Common myeloid progenitor, CD34-positive (primary cell): ENCODE measurements at regions not wholly inside any gene's neighbourhood (a gene's known extent, or its start where the extent isn't known, plus 50 kb on each side); places are given as distances from the start of the nearest gene placed in this dataset.

Experiments
- CTCF ChIA-PET: fragments of 350-600 bp; sonication (Branson Sonifier 250); formaldehyde crosslinking; loops from one replicate; lab custom pipeline; 2021; ENCODE audit warnings: antibody characterized with exemption; lab: Charles Lee
- POLR2A ChIA-PET: fragments of 350-600 bp; sonication (Branson Sonifier 250); formaldehyde crosslinking; loops from one replicate; lab custom pipeline; 2021; ENCODE audit warnings: antibody characterized with exemption; lab: Charles Lee
- DNase-seq, 3 donors: peaks; one replicate each; pipeline versions ENCODE4 v3.0.0 to v3.0.0-alpha.2; 2013
- H3K27ac ChIP-seq, 2 experiments: 1 replicate in 1 of 2; 2 replicates in 1 of 2; pipeline ENCODE4 v1.7.0; 2013; ENCODE audit warnings: inconsistent platforms in 2 of 2, low read length in 2 of 2, mild to moderate bottlenecking in 2 of 2, low read depth in 1 of 2, moderate library complexity in 1 of 2; ENCODE audit not compliant: severe bottlenecking in 2 of 2, insufficient read depth in 1 of 2, poor library complexity in 1 of 2
- H3K27me3 ChIP-seq, 5 experiments: replicated peaks in 2 of 5; 1 replicate in 3 of 5; 2 replicates in 2 of 5; pipeline versions ENCODE4 v1.6.1 to v1.7.0; 2013; ENCODE audit warnings: low read length in 4 of 5, mild to moderate bottlenecking in 2 of 5, moderate library complexity in 2 of 5, inconsistent platforms in 1 of 5; ENCODE audit not compliant: insufficient read depth in 5 of 5, control insufficient read depth in 4 of 5
- H3K36me3 ChIP-seq, 4 experiments: 1 replicate in 2 of 4; 2 replicates in 2 of 4; pipeline versions ENCODE4 v1.6.1 to v1.7.0; 2013; ENCODE audit warnings: low read length in 3 of 4, control low read depth in 1 of 4, mild to moderate bottlenecking in 1 of 4; ENCODE audit not compliant: control insufficient read depth in 4 of 4, insufficient read depth in 4 of 4
- H3K4me1 ChIP-seq, 4 experiments: 1 replicate in 3 of 4; 2 replicates in 1 of 4; pipeline versions ENCODE4 v1.6.1 to v1.7.1; 2013; ENCODE audit warnings: low read length in 3 of 4, mild to moderate bottlenecking in 3 of 4, control low read depth in 1 of 4, inconsistent platforms in 1 of 4, moderate library complexity in 1 of 4; ENCODE audit not compliant: control insufficient read depth in 4 of 4, insufficient read depth in 4 of 4; ENCODE audit errors: control extremely low read depth in 1 of 4
- H3K4me3 ChIP-seq, 7 experiments: 1 replicate in 4 of 7; 2 replicates in 3 of 7; pipeline versions ENCODE4 v1.5.1 to v1.7.0; 2013; ENCODE audit warnings: mild to moderate bottlenecking in 7 of 7, low read length in 6 of 7, moderate library complexity in 6 of 7, inconsistent platforms in 2 of 7, low read depth in 2 of 7, control low read depth in 1 of 7; ENCODE audit not compliant: insufficient read depth in 4 of 7, control insufficient read depth in 1 of 7; ENCODE audit errors: extremely low read depth in 1 of 7
- H3K9me3 ChIP-seq, 5 experiments: 1 replicate in 4 of 5; 2 replicates in 1 of 5; pipeline versions ENCODE4 v1.6.1 to v1.7.1; 2013; ENCODE audit warnings: low read length in 4 of 5, mild to moderate bottlenecking in 2 of 5, inconsistent platforms in 1 of 5, low read depth in 1 of 5, moderate library complexity in 1 of 5; ENCODE audit not compliant: control insufficient read depth in 4 of 5, insufficient read depth in 2 of 5; ENCODE audit errors: control extremely low read depth in 1 of 5
- WGBS: methylation state at CpG from one replicate; pipeline ENCODE4 v1.1.5; 2013; ENCODE audit not compliant: insufficient coverage; 5-methylcytosine and 5-hydroxymethylcytosine counted together

GRCh38 chr10:6354168-6354772 lies 151.5 kb downstream of the PFKFB3 start:
- WGBS = 90% methylated on average over 2 of the region's 5 CpGs
- ChIA-PET POLR2A (no interaction called here), CTCF (interaction anchor here (1.0 to 1.1 kb wide), 2 partner anchors 12 to 340 kb away, joined by 3 to 4 read pairs; no protein-coding TSS in a partner anchor)
- Histone ChIP-seq H3K27ac (no peak overlapping the region), H3K4me3 (no peak overlapping the region), H3K9me3 (peaks cover 2 to 19% (median 4%) of the 10 kb centered on the region in 5 experiments), H3K27me3 (no peaks in the 10 kb centered on the region), H3K36me3 (no peaks in the 10 kb centered on the region), H3K4me1 (peaks cover 0 to 6% (median 2%) of the 10 kb centered on the region in 4 experiments)
- no peak for DNase-seq

- Histone ChIP-seq H3K27ac (no peak overlapping the region), H3K4me1 (no peaks in the 10 kb centered on the region), H3K27me3 (no peaks in the 10 kb centered on the region), H3K36me3 (no peaks in the 10 kb centered on the region), H3K9me3 (peaks cover 2 to 27% (median 6%) of the 10 kb centered on the region in 5 experiments), H3K4me3 (no peak overlapping the region)
- WGBS = no CpG with 5 or more reads among the region's 1 CpG
- POLR2A ChIA-PET = no interaction called here
- CTCF ChIA-PET = no interaction called here
- DNase-seq = peak in 2 of 3 donors; percentile 21 to 35
Measured at GRCh38 chr10:6356280-6356793, 153.6 kb downstream of the PFKFB3 start.

GRCh38 chr10:6361869-6362268 lies 159.1 kb downstream of the PFKFB3 start:
- no peaks in the 10 kb centered on the region for H3K27me3 ChIP-seq
- ChIA-PET POLR2A (no interaction called here), CTCF (no interaction called here)
- DNase-seq = no peak
- no peaks in the 10 kb centered on the region for H3K36me3 ChIP-seq
- WGBS = 100% methylated on average over 1 of the region's 3 CpGs
- no peak overlapping the region for H3K27ac ChIP-seq
- H3K4me1 ChIP-seq = no peaks in the 10 kb centered on the region
- no peak overlapping the region for H3K4me3 ChIP-seq
- peaks cover 2 to 16% (median 4%) of the 10 kb centered on the region in 5 experiments for H3K9me3 ChIP-seq

- Histone ChIP-seq H3K4me1 (no peaks in the 10 kb centered on the region), H3K27ac (no peak overlapping the region), H3K9me3 (peaks cover 2 to 14% (median 3%) of the 10 kb centered on the region in 5 experiments), H3K36me3 (no peaks in the 10 kb centered on the region), H3K4me3 (no peak overlapping the region), H3K27me3 (no peaks in the 10 kb centered on the region)
- no peak for DNase-seq
- ChIA-PET CTCF (interaction anchor here (0.6 to 2.7 kb wide), 3 partner anchors 14 to 431 kb away, joined by 3 to 10 read pairs (median 6); no protein-coding TSS in a partner anchor), POLR2A (no interaction called here)
Measured at GRCh38 chr10:6362879-6363278, 160.1 kb downstream of the PFKFB3 start.

GRCh38 chr10:6363511-6363910 lies 160.8 kb downstream of the PFKFB3 start:
- Histone ChIP-seq H3K9me3 (peaks cover 0 to 12% (median 3%) of the 10 kb centered on the region in 5 experiments), H3K27ac (no peak overlapping the region), H3K4me3 (no peak overlapping the region), H3K36me3 (no peaks in the 10 kb centered on the region), H3K4me1 (no peaks in the 10 kb centered on the region), H3K27me3 (no peaks in the 10 kb centered on the region)
- CTCF ChIA-PET = interaction anchor here (2.0 to 2.7 kb wide), 2 partner anchors 15 to 19 kb away, joined by 6 to 10 read pairs; no protein-coding TSS in a partner anchor
- WGBS = 0% methylated on average over 1 of the region's 1 CpG
- POLR2A ChIA-PET = no interaction called here
- DNase-seq = no peak

GRCh38 chr10:6364283-6364682 lies 161.6 kb downstream of the PFKFB3 start:
- Histone ChIP-seq H3K36me3 (no peaks in the 10 kb centered on the region), H3K4me3 (no peak overlapping the region), H3K4me1 (no peaks in the 10 kb centered on the region), H3K9me3 (peaks cover 0 to 9% (median 2%) of the 10 kb centered on the region in 5 experiments), H3K27me3 (no peaks in the 10 kb centered on the region), H3K27ac (no peak overlapping the region)
- 100% methylated on average over 1 of the region's 2 CpGs for WGBS
- ChIA-PET CTCF (interaction anchor here (0.9 to 2.7 kb wide), 3 partner anchors 13 to 18 kb away, joined by 3 to 10 read pairs (median 6); no protein-coding TSS in a partner anchor), POLR2A (no interaction called here)
- DNase-seq = no peak

- ChIA-PET CTCF (interaction anchor here (0.9 to 2.7 kb wide), 4 partner anchors 13 to 17 kb away, joined by 3 to 10 read pairs (median 5); no protein-coding TSS in a partner anchor), POLR2A (no interaction called here)
- H3K9me3 ChIP-seq = peaks cover 0 to 9% (median 2%) of the 10 kb centered on the region in 5 experiments
- no peaks in the 10 kb centered on the region for H3K36me3 ChIP-seq
- peak in 2 of 3 donors; percentile 13 to 49 for DNase-seq
- H3K27ac ChIP-seq = no peak overlapping the region
- 79% methylated on average over 2 of the region's 3 CpGs for WGBS
- H3K4me1 ChIP-seq = no peaks in the 10 kb centered on the region
- no peak overlapping the region for H3K4me3 ChIP-seq
- no peaks in the 10 kb centered on the region for H3K27me3 ChIP-seq
Measured at GRCh38 chr10:6364893-6365292, 162.2 kb downstream of the PFKFB3 start.
